ENCODE measurements at regions not wholly inside any gene's neighbourhood (a gene's known extent, or its start where the extent isn't known, plus 50 kb on each side); places are given as distances from the start of the nearest gene placed in this dataset.

- peak; percentile 21 for DNase-seq
These were observed 127.4 kb downstream of the BARX1 start for GRCh38 chr9:93827545-93828330.

- no peak for DNase-seq
These were observed 128.1 kb downstream of the BARX1 start for GRCh38 chr9:93826905-93827544.

GRCh38 chr9:93826209-93826608, 128.9 kb downstream of the BARX1 start:
- DNase-seq, result peak; percentile 46

- DNase-seq, result no peak
These were observed 129.6 kb downstream of the BARX1 start for GRCh38 chr9:93825348-93826115.

DNA sequence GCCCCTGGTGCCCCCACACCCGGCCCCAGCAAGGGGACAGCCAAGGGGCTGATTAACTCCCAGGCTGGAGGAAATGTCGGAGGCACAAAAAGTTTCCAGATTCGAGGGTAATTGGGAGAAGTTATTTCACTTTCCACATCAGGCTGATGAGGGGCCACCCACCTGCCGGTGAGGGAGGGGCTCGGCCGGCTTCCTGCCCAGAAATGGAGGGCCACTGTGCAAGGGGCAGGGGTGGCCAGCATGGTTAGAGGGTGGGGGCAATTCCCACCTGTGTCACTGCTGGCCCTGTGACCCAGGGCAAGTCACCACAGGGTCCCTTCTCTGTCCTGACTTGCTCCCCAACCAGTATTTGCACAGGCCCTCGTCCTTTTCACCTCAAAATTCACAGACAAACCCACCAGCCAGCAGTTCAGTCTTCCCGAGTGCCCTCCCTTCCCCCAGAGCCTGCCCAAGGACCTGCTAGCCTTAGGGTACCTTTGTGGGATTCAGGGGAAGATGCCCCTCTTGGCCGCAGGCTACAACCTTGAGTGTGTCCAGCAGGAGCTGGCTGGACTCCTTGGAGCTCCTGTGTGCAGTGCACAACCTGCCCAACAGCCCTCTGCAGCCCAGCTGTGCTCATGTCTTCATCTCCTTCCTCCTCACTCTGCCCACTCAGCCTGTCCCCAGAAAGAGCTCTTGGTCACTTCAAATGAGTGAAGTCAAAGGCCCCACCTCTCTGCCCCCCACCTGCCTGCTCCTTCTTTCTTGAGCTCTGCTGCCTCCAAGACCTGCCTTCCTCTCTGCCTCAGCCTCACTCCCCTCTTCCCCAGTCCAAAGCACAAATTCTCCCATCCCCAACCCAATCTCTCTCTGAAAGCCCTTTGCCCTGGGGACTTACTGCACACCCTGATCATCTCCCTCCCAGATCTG, 130.5 kb downstream of the BARX1 start:
- no peak for DNase-seq

- DNase-seq, result no peak
These were observed 131.7 kb downstream of the BARX1 start for GRCh38 chr9:93823245-93824072.

DNA sequence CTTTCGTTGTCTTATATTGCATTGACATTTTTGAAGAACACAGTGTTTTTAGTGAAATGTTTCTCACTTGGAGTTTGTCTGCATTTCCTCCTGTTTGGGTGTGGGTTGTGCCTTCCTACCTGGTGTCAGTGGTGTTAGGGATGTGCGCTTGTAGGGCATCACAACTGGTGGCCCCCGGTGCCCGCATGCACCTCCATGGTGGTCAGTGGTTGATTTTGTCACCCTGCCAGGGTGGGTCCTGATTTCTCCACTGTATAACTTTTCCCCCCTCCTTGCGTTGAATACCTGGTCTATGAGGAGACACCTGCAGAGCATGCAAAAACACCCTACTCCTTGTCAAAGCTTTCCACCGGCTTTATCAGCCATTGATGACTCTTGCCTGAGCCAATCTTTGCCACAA, 132.9 kb downstream of the BARX1 start:
- DNase-seq, result no peak

DNA sequence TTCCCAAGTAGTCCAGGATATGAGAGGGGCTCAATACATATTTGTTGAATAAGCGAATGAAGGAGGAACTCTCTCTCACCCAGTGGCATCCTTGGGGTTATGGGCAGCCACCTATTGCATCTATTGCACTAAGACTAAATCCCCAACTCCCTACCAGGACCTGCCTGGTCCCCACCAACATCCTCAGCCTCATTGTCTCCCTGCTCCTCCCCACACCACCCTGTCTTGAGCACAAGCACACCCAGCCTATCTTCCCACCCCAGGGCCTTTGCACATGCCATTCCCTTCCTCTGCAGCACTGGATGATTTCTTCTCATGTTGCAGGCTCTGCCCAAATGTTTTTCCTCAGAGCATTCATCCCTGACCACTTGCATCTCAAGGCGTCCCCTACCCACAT, 133.8 kb downstream of the BARX1 start:
- DNase-seq, result no peak

DNA sequence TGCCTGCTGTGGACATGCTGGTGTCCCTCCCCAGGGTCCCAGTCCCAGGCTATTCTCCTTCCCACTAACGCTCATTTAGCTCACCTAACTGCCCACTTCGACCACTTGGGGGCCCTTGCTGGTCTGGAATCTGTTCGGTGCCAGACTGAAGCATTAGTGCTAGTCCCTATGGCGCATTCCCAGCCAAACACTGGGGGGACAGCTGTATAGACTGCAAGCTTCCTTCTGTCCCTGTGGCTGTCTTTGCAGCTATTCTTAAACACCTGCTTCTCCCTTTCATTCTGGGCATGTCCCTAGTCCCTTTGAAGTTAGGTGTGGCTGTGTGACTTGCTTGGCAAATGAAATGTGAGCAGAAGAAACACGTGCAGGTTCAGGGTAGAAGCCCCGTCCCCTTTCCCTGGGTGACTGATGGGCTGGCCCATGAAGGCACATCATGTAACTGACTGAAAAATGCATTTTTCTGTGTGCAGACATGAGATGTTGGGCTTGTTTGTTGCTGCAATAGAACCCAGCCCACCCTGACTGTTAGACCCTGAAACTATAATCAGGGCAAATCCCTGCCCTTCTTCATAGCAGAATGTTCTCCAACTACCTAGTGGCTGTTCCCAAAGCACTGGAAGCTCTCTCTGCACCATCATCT, 134.4 kb downstream of the BARX1 start:
- no peak for DNase-seq

DNA sequence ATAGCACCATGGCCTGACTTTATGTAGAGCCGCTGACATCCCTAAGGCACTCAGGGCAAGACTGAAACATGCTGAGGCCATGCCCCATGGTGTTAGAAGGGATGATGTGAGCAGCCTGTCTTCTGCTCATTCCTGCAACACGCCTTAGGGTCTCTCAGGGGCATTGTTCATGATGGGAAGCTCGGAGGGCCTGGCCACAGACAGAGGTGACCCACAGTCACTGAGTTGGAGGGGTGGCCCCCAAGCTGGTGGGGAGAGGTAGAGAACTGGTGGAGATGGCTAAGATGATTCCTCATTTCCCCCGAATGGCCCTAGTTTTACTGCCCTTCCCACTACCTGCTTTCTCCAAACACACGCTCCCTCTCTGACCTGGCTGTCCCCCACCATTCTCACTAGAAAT, 135.2 kb downstream of the BARX1 start:
- no peak for DNase-seq

- no peak for DNase-seq
These were observed 136.2 kb downstream of the BARX1 start for GRCh38 chr9:93818827-93819472.

DNA sequence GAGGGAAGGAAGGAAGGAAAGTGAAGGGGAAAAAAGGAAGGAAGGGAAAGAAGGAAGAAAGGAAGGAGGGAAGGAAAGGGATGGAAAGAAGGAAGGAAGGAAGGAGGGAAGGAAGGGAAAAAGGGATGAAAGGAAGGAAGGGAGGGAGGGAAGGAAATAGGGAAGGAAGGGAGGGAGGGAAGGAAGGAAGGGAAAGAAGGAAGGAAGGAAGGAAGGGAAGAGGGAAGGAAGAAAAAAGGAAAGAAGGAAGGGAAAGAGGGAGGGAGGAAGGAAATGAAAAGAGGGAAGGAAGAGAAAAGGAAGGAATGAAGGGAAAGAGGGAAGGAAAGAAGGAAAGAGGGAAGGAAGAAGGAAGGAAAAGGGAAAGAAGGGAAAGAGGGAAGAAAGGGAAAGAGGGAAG, 136.9 kb downstream of the BARX1 start:
- no peak for DNase-seq

GRCh38 chr9:93815677-93816076, 139.5 kb downstream of the BARX1 start:
- DNase-seq, result no peak

DNA sequence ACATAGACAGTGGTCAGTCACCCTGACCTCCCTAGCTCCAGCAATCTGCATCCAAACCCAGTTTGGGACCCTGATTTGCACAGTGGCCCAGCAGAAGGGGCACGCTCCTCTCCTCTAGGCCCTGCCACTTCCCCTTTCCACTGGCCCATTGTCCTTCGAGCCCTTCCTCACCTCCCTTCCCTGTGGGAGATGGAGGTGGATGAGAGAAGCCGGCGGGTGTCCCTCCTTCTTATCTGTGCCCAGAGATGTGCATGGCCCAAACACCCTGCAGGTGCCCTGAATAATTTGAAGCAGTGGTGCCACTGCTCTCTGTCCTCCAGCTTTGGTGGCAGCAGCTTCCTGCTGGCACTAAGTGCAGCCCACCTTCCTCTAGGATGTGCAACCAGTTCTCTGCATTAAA, 140.0 kb downstream of the BARX1 start:
- no peak for DNase-seq

DNA sequence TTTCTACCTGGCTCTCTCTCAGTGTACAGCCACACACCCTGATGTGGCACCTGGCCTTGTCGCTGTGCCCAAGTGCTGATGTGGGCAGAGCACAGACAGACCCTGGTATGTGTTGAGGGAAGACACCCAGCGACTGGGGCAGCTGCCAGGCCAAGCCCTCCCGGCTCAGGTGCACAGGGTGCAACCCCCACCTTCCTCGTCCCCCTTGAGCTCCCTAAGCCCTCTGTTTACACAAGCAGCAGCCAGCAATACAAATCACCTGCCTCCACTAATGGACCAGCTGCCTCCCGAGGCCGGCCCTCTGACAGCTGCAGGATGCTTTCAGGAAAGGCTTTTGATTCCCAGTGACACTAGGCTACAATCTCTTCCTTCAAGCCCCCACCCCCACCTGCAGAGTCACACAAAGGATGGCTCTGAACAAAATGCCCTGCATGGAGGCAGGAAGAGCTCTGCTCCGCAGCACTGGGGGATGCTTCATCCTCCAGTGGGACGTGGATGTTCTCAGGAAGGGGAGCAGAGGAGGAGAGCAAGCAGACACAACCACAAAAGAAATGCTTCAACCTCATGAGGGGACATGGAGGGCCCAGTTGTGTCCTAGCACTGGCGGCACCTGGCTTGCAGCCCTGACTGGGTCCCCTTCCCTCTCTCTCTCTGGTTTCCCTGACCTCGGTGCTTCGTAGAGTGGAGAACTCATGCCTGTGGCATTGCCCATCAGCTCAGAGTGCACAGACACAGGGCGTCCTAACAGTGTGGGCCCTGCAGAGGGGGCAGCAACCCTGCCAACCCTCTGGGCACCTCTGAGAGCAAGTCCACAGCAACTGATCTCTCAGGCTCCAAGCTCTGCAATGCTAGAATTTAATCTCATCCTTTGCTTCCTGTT, 140.8 kb downstream of the BARX1 start:
- no peak for DNase-seq

GRCh38 chr9:93813221-93814076, 141.7 kb downstream of the BARX1 start:
- DNase-seq, result no peak

- DNase-seq, result no peak
These were observed 142.8 kb downstream of the BARX1 start for GRCh38 chr9:93812410-93812668.

GRCh38 chr9:93810028-93810971, 144.9 kb downstream of the BARX1 start:
- no peak for DNase-seq
